GM23338 (cell line): ENCODE measurements at regions not wholly inside any gene's neighbourhood (a gene's known extent, or its start where the extent isn't known, plus 50 kb on each side); places are given as distances from the start of the nearest gene placed in this dataset.

ENCODE experiments used
- ATAC-seq: fragments of 200-7000 bp; cut with Tn5 transposase; 3 replicates; pipeline ENCODE4 v1.9.1; 2020
- DNase-seq: peaks from one replicate; pipeline ENCODE4 v3.0.0-alpha.2; 2015; ENCODE audit warnings: low spot score
- H2AFZ ChIP-seq: fragments of 200-600 bp; sonication (generic); 2 replicates; pipeline ENCODE4 v1.8.0; 2016; ENCODE audit warnings: antibody characterized with exemption, mild to moderate bottlenecking, moderate library complexity
- H3F3A ChIP-seq: fragments of 200-600 bp; sonication (generic); replicated peaks from 2 replicates; pipeline ENCODE4 v1.8.0; 2017; ENCODE audit warnings: antibody characterized with exemption, mixed run types, low read depth
- H3K27ac ChIP-seq: fragments of 200-600 bp; sonication (generic); 2 replicates; pipeline ENCODE4 v1.6.1; 2016; ENCODE audit warnings: low read depth
- H3K27me3 ChIP-seq: fragments of 200-600 bp; sonication (generic); 2 replicates; pipeline ENCODE4 v1.8.0; 2016; ENCODE audit warnings: mild to moderate bottlenecking, mixed run types, moderate library complexity; ENCODE audit not compliant: insufficient read depth
- H3K36me3 ChIP-seq: fragments of 200-600 bp; sonication (generic); 2 replicates; pipeline ENCODE4 v1.8.0; 2016; ENCODE audit warnings: mild to moderate bottlenecking; ENCODE audit not compliant: insufficient read depth
- H3K4me1 ChIP-seq: fragments of 200-600 bp; sonication (generic); 2 replicates; pipeline ENCODE4 v1.8.0; 2016; ENCODE audit warnings: mild to moderate bottlenecking, moderate library complexity; ENCODE audit not compliant: insufficient read depth
- H3K4me2 ChIP-seq: fragments of 200-600 bp; sonication (generic); 2 replicates; pipeline ENCODE4 v1.7.1; 2017; ENCODE audit warnings: mixed run types
- H3K4me3 ChIP-seq: fragments of 200-600 bp; sonication (generic); 2 replicates; pipeline ENCODE4 v1.6.1; 2016; ENCODE audit warnings: mixed run types
- H3K79me2 ChIP-seq: fragments of 200-600 bp; sonication (generic); replicated peaks from 2 replicates; pipeline ENCODE4 v1.8.0; 2017; ENCODE audit warnings: mild to moderate bottlenecking; ENCODE audit not compliant: insufficient read depth
- H3K9me2 ChIP-seq: fragments of 200-600 bp; sonication (generic); 2 replicates; pipeline ENCODE4 v1.8.0; 2017; ENCODE audit not compliant: insufficient read depth
- H4K20me1 ChIP-seq: fragments of 200-600 bp; sonication (generic); replicated peaks from 2 replicates; pipeline ENCODE4 v1.8.0; 2017; ENCODE audit warnings: mild to moderate bottlenecking; ENCODE audit not compliant: insufficient read depth
- H3K27ac Mint-ChIP-seq: 2 replicates; pipeline ENCODE4 v1.8.0; 2020; ENCODE audit warnings: inconsistent platforms, mild to moderate bottlenecking, moderate library complexity, mixed read lengths
- H3K27me3 Mint-ChIP-seq: 3 replicates; pipeline ENCODE4 v1.8.0; 2022; ENCODE audit warnings: low read depth, mild to moderate bottlenecking, moderate library complexity, mixed read lengths, inconsistent platforms; ENCODE audit not compliant: insufficient read depth, poor library complexity
- H3K36me3 Mint-ChIP-seq: 3 replicates; pipeline ENCODE4 v1.8.0; 2021; ENCODE audit warnings: low read depth, mild to moderate bottlenecking, inconsistent platforms, moderate library complexity, mixed read lengths
- H3K4me1 Mint-ChIP-seq: 3 replicates; pipeline ENCODE4 v1.8.0; 2020; ENCODE audit warnings: mild to moderate bottlenecking, inconsistent platforms, mixed read lengths
- H3K4me3 Mint-ChIP-seq: 3 replicates; pipeline ENCODE4 v1.8.0; 2021; ENCODE audit warnings: moderate library complexity, mild to moderate bottlenecking, inconsistent platforms, mixed read lengths
- H3K9me3 Mint-ChIP-seq: 3 replicates; pipeline ENCODE4 v1.8.0; 2020; ENCODE audit warnings: moderate library complexity, mild to moderate bottlenecking, inconsistent platforms, mixed read lengths
- EZH2phosphoT487 ChIP-seq: fragments of 200-600 bp; sonication (generic); IDR thresholded peaks from one replicate; pipeline ENCODE4 v1.8.1; 2018; ENCODE audit warnings: antibody characterized with exemption; ENCODE audit not compliant: unreplicated experiment
- NANOG ChIP-seq: IDR thresholded peaks from 2 replicates; pipeline ENCODE4 v1.6.1; 2016; ENCODE audit warnings: antibody characterized with exemption, borderline replicate concordance
- POLR2AphosphoS5 ChIP-seq: IDR thresholded peaks from 2 replicates; pipeline ENCODE4 v1.6.1; 2016; ENCODE audit warnings: antibody characterized with exemption, low read depth
- STAT1 ChIP-seq: IDR thresholded peaks from one replicate; pipeline ENCODE4 v1.6.1; 2016; ENCODE audit warnings: antibody characterized with exemption; ENCODE audit not compliant: unreplicated experiment
- ZNF114 ChIP-seq: fragments of 250-450 bp; sonication (Bioruptor Pico); IDR thresholded peaks from 2 replicates; pipeline ENCODE4 v1.5.0; 2020; ENCODE audit warnings: mild to moderate bottlenecking, moderate library complexity
- ZNF331 ChIP-seq: fragments of 250-450 bp; sonication (Bioruptor Pico); IDR thresholded peaks from 2 replicates; pipeline ENCODE4 v1.5.0; 2020; ENCODE audit warnings: low read depth, mild to moderate bottlenecking, moderate library complexity
- ZNF462 ChIP-seq: fragments of 250-450 bp; sonication (Bioruptor Pico); IDR thresholded peaks from 2 replicates; pipeline ENCODE4 v1.5.0; 2020; ENCODE audit warnings: mild to moderate bottlenecking, moderate library complexity

GRCh38 chr1:219834314-219834917, 93.9 kb downstream of the SLC30A10 start:
- H3K4me2 ChIP-seq, result peak overlapping the region; percentile 65
- Mint-ChIP-seq H3K4me3 (peak overlapping the region; percentile 2; the same call in 1 of the 3 replicates), H3K27ac (peak overlapping the region; percentile 91)

More at GRCh38 chr1:219834314-219834917, 93.9 kb downstream of the SLC30A10 start:
- Histone ChIP-seq H2AFZ (no peak overlapping the region), H3K4me3 (peak overlapping the region; percentile 18), H3K27me3 (no peaks in the 10 kb centered on the region), H3K27ac (peak overlapping the region; percentile 91), H4K20me1 (no peaks in the 10 kb centered on the region), H3K9me2 (0 out of 2 replicates have a peak, but pooled peaks cover 3% of the 10 kb centered on the region), H3F3A (no peaks in the 10 kb centered on the region), H3K79me2 (no peaks in the 10 kb centered on the region), H3K36me3 (no peaks in the 10 kb centered on the region), H3K4me1 (peaks cover 22% of the 10 kb centered on the region)
- peak; percentile 62 for TF ChIP-seq POLR2AphosphoS5
- TF ChIP-seq NANOG, result no peak
- no peak for TF ChIP-seq ZNF114 (CRISPR knock-in tag)
- no peak for TF ChIP-seq ZNF331 (CRISPR knock-in tag)
- TF ChIP-seq ZNF462 (CRISPR knock-in tag), result no peak
- no peak for TF ChIP-seq STAT1
- no peak for TF ChIP-seq EZH2phosphoT487
- peaks cover 15% of the 10 kb centered on the region; the same call in 2 of the 3 replicates for H3K9me3 Mint-ChIP-seq
- DNase-seq, result peak; percentile 81
- H3K27me3 Mint-ChIP-seq, result peaks cover 7% of the 10 kb centered on the region
- peak; percentile 74 for ATAC-seq
- peaks cover 33% of the 10 kb centered on the region for H3K4me1 Mint-ChIP-seq
- H3K36me3 Mint-ChIP-seq, result peaks cover 9% of the 10 kb centered on the region; the same call in 2 of the 3 replicates
